ENCODE measurements at regions not wholly inside any gene's neighbourhood (a gene's known extent, or its start where the extent isn't known, plus 50 kb on each side); places are given as distances from the start of the nearest gene placed in this dataset.
"Not testable (repeated sequence)": the region's sequence is repeated elsewhere in the genome, so short reads cannot be mapped to it uniquely, and the experiment has no call there.

DNA sequence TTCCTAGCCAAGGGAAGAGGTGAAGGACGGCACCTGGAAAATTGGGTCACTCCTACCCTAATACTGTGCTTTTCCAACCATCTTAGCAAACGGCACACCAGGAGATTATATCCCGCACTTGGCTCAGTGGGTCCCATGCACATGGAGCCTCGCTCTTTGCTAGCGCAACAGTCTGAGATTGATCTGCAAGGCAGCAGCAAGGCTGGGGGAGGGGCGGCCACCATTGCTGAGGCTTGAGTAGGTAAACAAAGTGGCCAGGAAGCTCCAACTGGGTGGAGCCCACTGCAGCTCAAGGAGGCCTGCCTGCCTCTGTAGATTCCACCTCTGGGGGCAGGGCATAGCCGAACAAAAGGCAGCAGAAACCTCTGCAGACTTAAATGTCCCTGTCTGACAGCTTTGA, 157.9 kb downstream of the RAMP3 start:
- TF ChIP-seq, protein P1, sequence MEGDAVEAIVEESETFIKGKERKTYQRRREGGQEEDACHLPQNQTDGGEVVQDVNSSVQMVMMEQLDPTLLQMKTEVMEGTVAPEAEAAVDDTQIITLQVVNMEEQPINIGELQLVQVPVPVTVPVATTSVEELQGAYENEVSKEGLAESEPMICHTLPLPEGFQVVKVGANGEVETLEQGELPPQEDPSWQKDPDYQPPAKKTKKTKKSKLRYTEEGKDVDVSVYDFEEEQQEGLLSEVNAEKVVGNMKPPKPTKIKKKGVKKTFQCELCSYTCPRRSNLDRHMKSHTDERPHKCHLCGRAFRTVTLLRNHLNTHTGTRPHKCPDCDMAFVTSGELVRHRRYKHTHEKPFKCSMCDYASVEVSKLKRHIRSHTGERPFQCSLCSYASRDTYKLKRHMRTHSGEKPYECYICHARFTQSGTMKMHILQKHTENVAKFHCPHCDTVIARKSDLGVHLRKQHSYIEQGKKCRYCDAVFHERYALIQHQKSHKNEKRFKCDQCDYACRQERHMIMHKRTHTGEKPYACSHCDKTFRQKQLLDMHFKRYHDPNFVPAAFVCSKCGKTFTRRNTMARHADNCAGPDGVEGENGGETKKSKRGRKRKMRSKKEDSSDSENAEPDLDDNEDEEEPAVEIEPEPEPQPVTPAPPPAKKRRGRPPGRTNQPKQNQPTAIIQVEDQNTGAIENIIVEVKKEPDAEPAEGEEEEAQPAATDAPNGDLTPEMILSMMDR (IDR thresholded peaks at IDR 0.05), result not testable (repeated sequence)
- not testable (repeated sequence) for TF ChIP-seq POLR2A, POLR2AphosphoS5 (IDR thresholded peaks at IDR 0.05)
